ENCODE measurements at regions not wholly inside any gene's neighbourhood (a gene's known extent, or its start where the extent isn't known, plus 50 kb on each side); places are given as distances from the start of the nearest gene placed in this dataset.

GRCh38 chr3:194000712-194001111 is 135.2 kb upstream of the HES1 start:
- Histone ChIP-seq H3K4me1 (replicated peaks) (peaks cover 7% of the 10 kb centered on the region), H3K9me3 (no peaks in the 10 kb centered on the region), H3K36me3 (no peaks in the 10 kb centered on the region), H3K27me3 (replicated peaks; ENCODE audit: insufficient read depth) (no peaks in the 10 kb centered on the region), H3K4me3 (no peak overlapping the region), H3K27ac (no peak overlapping the region)
- no peak for DNase-seq (ENCODE audit: low spot score)
- WGBS: 86% methylated on average over 4 of the region's 4 CpGs
- intact Hi-C loops (cut with DNase I): loop anchor here (10.0 kb wide), 1 partner anchor 206 kb away; no protein-coding TSS in a partner anchor
- TF ChIP-seq POLR2AphosphoS5 (IDR thresholded peaks at IDR 0.05): no peak

GRCh38 chr3:194001728-194002459 is 134.1 kb upstream of the HES1 start:
- no peaks in the 10 kb centered on the region for H3K27me3 ChIP-seq (replicated peaks; ENCODE audit: insufficient read depth)
- DNase-seq (ENCODE audit: low spot score): no peak
- peaks cover 7% of the 10 kb centered on the region for H3K4me1 ChIP-seq (replicated peaks)
- H3K4me3 ChIP-seq: no peak overlapping the region
- WGBS: 91% methylated on average over 20 of the region's 20 CpGs
- no peaks in the 10 kb centered on the region for H3K9me3 ChIP-seq
- TF ChIP-seq POLR2AphosphoS5 (IDR thresholded peaks at IDR 0.05) (no peak), POLR2A (IDR thresholded peaks at IDR 0.05) (no peak)
- TF ChIP-seq, protein P1, sequence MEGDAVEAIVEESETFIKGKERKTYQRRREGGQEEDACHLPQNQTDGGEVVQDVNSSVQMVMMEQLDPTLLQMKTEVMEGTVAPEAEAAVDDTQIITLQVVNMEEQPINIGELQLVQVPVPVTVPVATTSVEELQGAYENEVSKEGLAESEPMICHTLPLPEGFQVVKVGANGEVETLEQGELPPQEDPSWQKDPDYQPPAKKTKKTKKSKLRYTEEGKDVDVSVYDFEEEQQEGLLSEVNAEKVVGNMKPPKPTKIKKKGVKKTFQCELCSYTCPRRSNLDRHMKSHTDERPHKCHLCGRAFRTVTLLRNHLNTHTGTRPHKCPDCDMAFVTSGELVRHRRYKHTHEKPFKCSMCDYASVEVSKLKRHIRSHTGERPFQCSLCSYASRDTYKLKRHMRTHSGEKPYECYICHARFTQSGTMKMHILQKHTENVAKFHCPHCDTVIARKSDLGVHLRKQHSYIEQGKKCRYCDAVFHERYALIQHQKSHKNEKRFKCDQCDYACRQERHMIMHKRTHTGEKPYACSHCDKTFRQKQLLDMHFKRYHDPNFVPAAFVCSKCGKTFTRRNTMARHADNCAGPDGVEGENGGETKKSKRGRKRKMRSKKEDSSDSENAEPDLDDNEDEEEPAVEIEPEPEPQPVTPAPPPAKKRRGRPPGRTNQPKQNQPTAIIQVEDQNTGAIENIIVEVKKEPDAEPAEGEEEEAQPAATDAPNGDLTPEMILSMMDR (IDR thresholded peaks at IDR 0.05): no peak
- H3K36me3 ChIP-seq: no peaks in the 10 kb centered on the region
- intact Hi-C loops (cut with DNase I): loop anchor here (2.0 to 10.0 kb wide), 3 partner anchors 131 to 311 kb away; no protein-coding TSS in a partner anchor
- no peak overlapping the region for H3K27ac ChIP-seq

DNA sequence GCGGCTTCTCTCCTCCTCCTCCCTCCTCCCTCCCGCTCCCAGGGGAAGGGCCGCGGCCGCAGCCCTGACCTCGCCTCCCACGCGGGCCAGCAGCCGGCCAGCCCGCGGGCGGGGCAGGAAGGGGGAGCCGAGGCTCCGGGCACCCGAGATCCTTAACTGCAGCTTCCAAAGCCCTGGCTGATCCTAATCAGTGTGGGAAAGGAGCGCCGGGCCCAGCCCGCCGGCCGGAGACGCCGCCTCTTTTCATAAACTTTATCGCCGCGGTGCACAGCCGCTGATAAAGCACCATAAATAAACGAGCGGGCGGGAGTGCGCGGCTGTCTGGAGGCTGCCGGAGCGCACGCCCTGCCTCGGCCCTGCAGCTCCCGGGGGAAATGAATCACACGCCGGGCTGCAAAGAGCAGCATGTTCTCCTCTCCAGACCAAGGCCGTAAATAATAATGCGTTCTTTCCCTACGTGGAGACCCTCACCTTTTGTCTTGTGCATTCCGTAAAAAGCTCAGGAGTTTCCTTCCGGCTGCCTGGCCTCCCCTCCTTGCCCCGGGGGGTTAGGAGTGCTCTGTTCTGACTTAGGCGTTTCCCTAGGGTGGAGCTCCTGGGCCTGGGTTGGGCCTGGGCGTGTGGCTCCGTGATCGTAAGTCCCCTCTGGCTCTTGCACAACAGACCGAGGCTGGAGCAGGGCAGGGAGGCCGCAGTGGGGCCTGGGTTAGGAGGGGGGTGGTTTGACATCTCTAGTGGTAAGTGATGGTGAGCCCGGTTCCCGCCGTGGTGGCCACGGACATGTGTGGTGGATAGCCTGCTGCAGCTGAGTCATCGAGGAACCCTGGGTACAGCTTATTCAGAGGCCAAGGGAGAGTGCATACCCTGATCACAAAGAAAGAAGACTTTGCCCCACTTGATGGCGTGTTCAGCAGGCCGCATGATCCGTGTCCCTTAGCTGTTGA is 132.6 kb upstream of the HES1 start:
- Histone ChIP-seq H3K27ac (peak overlapping the region; percentile 78), H3K27me3 (replicated peaks; ENCODE audit: insufficient read depth) (no peaks in the 10 kb centered on the region), H3K36me3 (no peaks in the 10 kb centered on the region), H3K9me3 (no peaks in the 10 kb centered on the region), H3K4me1 (replicated peaks) (peaks cover 7% of the 10 kb centered on the region), H3K4me3 (peak overlapping the region; percentile 23 to 31)
- peak; percentile 83 for DNase-seq (ENCODE audit: low spot score)
- peak; percentile 10 for TF ChIP-seq POLR2A (IDR thresholded peaks at IDR 0.05)
- peak; percentile 78 for TF ChIP-seq POLR2AphosphoS5 (IDR thresholded peaks at IDR 0.05)
- TF ChIP-seq, protein P1 (IDR thresholded peaks at IDR 0.05): peak in 1 of 4 experiments; percentile 5
- intact Hi-C loops (cut with DNase I): loop anchor here (2.0 to 10.0 kb wide), 3 partner anchors 129 to 309 kb away; no protein-coding TSS in a partner anchor
- WGBS: 9% methylated on average over 57 of the region's 58 CpGs

DNA sequence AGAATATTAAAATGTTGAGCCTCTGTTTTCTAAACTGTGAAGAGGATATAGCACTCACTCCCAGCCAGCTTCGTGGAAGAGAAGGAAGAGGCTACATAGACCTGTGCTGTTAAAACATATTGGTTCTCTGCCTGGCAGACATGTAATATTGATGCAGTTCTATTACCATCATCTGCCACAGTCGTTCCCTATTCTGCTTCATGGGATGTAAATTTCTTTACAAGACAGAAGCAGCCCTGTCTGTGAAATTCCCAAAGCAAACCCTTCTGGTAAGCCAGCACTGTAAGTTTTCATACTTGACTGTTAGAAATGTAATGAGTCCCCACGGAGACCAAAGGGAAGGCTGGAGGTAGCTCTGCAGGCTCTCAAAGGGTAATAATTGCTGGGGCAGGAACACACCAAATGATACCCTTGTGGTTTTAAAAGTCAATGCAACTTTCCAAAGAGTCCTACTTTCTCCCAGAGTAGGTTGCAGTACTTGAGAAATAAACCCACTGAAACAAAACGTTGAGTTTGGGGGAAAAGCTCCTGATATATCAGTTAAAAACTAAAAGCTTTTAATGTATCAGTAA is 129.9 kb upstream of the HES1 start:
- Histone ChIP-seq H3K4me3 (no peak overlapping the region), H3K27me3 (replicated peaks; ENCODE audit: insufficient read depth) (no peaks in the 10 kb centered on the region), H3K4me1 (replicated peaks) (peaks cover 7% of the 10 kb centered on the region), H3K9me3 (no peaks in the 10 kb centered on the region), H3K27ac (no peak overlapping the region), H3K36me3 (no peaks in the 10 kb centered on the region)
- no peak for DNase-seq (ENCODE audit: low spot score)
- WGBS: 62% methylated on average over 4 of the region's 4 CpGs
- intact Hi-C loops (cut with DNase I): loop anchor here (10.0 kb wide), 1 partner anchor 211 kb away; no protein-coding TSS in a partner anchor
- TF ChIP-seq, protein P1 (IDR thresholded peaks at IDR 0.05): no peak
- TF ChIP-seq POLR2A (IDR thresholded peaks at IDR 0.05) (no peak), POLR2AphosphoS5 (IDR thresholded peaks at IDR 0.05) (no peak)

All from prostate gland (tissue), 2 donors.